GM12892 (cell line): ENCODE measurements at regions not wholly inside any gene's neighbourhood (a gene's known extent, or its start where the extent isn't known, plus 50 kb on each side); places are given as distances from the start of the nearest gene placed in this dataset.

Experiments used
- DNase-seq: peaks from one replicate; pipeline ENCODE4 v3.0.0; 2011; ENCODE audit not compliant: insufficient read length
- FAIRE-seq: peaks from 2 replicates; lab custom pipeline; 2011; peaks lifted over from hg19 to GRCh38; lab: Jason Lieb, UNC
- POLR2A ChIP-seq: IDR thresholded peaks from 2 replicates; pipeline ENCODE4 v1.6.1; 2011; ENCODE audit warnings: low read depth, low read length, control low read depth
- POLR2AphosphoS5 ChIP-seq: IDR thresholded peaks from 2 replicates; pipeline ENCODE4 v1.6.1; 2011; ENCODE audit warnings: low read depth, low read length, control low read depth
- TAF1 ChIP-seq: IDR thresholded peaks from 2 replicates; pipeline ENCODE4 v1.6.1; 2011; ENCODE audit warnings: low read depth, mild to moderate bottlenecking, control low read depth, low read length, borderline replicate concordance

- peak; percentile 50 for DNase-seq
- TF ChIP-seq POLR2AphosphoS5: no peak
Observed at GRCh38 chr17:31596382-31597323, 205.2 kb downstream of the RAB11FIP4 start.

GRCh38 chr17:31595666-31596381 lies 204.3 kb downstream of the RAB11FIP4 start:
- FAIRE-seq: no peak
- no peak for DNase-seq
- no peak for TF ChIP-seq POLR2A
- TF ChIP-seq TAF1: no peak
- TF ChIP-seq POLR2AphosphoS5: no peak

More at GRCh38 chr17:31596382-31597323, 205.2 kb downstream of the RAB11FIP4 start:
- FAIRE-seq: no peak

DNA sequence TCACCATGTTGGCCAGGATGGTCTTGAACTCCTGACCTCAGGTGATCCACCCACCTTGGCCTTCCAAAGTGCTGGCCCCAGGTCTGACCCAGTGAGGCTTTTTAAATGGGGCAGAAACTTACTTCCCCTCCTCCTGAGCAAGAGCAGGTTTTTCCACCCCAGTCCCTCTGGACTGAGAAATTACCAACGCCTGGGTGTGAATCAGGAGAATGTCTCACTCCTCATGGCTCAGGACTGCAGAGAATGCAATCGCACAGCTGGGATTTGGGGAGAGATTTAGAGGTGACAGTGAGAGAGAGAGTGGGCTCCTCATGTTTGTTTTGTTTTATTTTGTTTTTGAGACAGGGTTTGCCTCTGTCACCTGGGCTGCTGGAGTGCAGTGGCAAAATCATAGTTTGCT lies 203.6 kb downstream of the RAB11FIP4 start:
- DNase-seq (no peak), FAIRE-seq (no peak)
- TF ChIP-seq TAF1 (no peak), POLR2AphosphoS5 (no peak), POLR2A (no peak)

GRCh38 chr17:31594416-31594815 lies 202.9 kb downstream of the RAB11FIP4 start:
- DNase-seq: no peak
- FAIRE-seq: no peak
- TF ChIP-seq POLR2A (no peak), POLR2AphosphoS5 (no peak), TAF1 (no peak)

GRCh38 chr17:31593806-31594205 lies 202.3 kb downstream of the RAB11FIP4 start:
- no peak for FAIRE-seq
- DNase-seq: no peak
- no peak for TF ChIP-seq TAF1
- no peak for TF ChIP-seq POLR2A
- no peak for TF ChIP-seq POLR2AphosphoS5

DNA sequence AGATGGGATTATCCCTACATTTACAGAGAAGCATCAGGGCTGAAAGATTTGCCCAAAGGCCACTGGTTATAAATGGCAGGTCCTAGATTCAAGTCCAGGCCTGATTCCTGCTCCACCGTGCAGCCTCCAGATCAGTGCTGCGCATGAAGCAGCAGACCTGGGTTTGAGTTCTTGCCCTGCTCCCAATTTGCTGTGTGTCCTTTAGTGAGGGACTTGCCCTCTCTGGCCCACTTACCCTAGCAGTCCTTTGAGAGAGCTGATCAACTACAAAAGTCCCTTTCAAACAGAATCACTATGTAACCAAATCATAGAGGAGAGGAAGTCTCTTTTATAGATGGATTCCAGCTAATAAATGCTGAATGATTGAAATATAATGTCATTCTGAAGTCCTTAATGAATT lies 200.4 kb downstream of the RAB11FIP4 start:
- no peak for FAIRE-seq
- no peak for TF ChIP-seq POLR2AphosphoS5
- no peak for TF ChIP-seq POLR2A
- no peak for TF ChIP-seq TAF1
- DNase-seq: no peak

DNA sequence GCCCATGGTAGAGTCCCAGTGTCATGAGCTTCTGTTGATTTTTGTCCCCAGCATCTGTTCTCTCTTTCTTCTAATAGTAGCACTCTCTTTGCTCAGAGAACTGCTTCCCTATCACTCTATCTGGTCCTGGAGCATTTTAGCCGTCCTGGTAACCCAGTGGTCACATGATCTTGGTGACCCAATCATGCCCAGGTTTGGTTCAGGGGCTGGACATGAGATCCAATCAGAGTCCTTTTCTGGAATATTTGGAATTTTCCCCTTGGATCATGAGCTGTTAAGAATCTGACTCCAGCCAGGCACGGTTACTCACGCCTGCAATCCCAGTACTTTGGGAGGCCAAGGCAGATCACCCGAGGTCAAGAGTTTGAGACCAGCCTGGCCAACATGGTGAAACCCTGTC lies 197.0 kb downstream of the RAB11FIP4 start:
- no peak for DNase-seq
- TF ChIP-seq POLR2A (no peak), POLR2AphosphoS5 (no peak), TAF1 (no peak)
- no peak for FAIRE-seq

GRCh38 chr17:31588034-31588433 lies 196.6 kb downstream of the RAB11FIP4 start:
- no peak for DNase-seq
- no peak for FAIRE-seq
- TF ChIP-seq TAF1 (no peak), POLR2AphosphoS5 (no peak), POLR2A (no peak)
